SK-N-SH (cell line): ENCODE measurements at regions not wholly inside any gene's neighbourhood (a gene's known extent, or its start where the extent isn't known, plus 50 kb on each side); places are given as distances from the start of the nearest gene placed in this dataset.

Source experiments
- CTCF ChIA-PET: fragments of 300-600, 350-600 bp; formaldehyde crosslinking; extraction: SDS; loops from one replicate; lab custom pipeline; 2021; lab: Yijun Ruan, JAX
- POLR2A ChIA-PET: fragments of 350-600 bp; sonication (Branson Sonifier 250); formaldehyde crosslinking; extraction: SDS; loops from one replicate; lab custom pipeline; 2020; ENCODE audit warnings: antibody characterized with exemption, inconsistent platforms; lab: Yijun Ruan, JAX
- DNase-seq: peaks from one replicate; pipeline ENCODE4 v3.0.0; 2012
- H2AFZ ChIP-seq: fragments of 200-600 bp; sonication (generic); 2 replicates; pipeline ENCODE4 v1.8.1; 2016; ENCODE audit warnings: antibody characterized with exemption, mild to moderate bottlenecking, low read depth
- H3F3A ChIP-seq: fragments of 200-600 bp; sonication (generic); replicated peaks from 2 replicates; pipeline ENCODE3; 2016; ENCODE audit warnings: antibody characterized with exemption, mild to moderate bottlenecking; ENCODE audit not compliant: insufficient read depth
- H3K27ac ChIP-seq, 2 experiments: fragments of 200-500 bp in 1 of 2; fragments of 200-600 bp in 1 of 2; sonication (Bioruptor generic) in 1 of 2; sonication (generic), shearing (Covaris generic) in 1 of 2; 2 replicates each; pipeline versions ENCODE4 v1.5.1 to v1.6.1; 2014 to 2016; ENCODE audit warnings: low read depth in 2 of 2, inconsistent platforms in 1 of 2, low read length in 1 of 2, mild to moderate bottlenecking in 1 of 2, mixed read lengths in 1 of 2
- H3K27me3 ChIP-seq: fragments of 200-600 bp; sonication (generic), shearing (Covaris generic); 2 replicates; pipeline ENCODE4 v1.6.1; 2016; ENCODE audit warnings: mixed run types; ENCODE audit not compliant: insufficient read depth
- H3K36me3 ChIP-seq, 2 experiments: fragments of 200-500 bp in 1 of 2; fragments of 200-600 bp in 1 of 2; sonication (Bioruptor generic) in 1 of 2; sonication (generic) in 1 of 2; replicated peaks in 1 of 2; 2 replicates each; pipeline versions ENCODE3 to v1.5.1; 2014 to 2016; ENCODE audit warnings: low read length in 1 of 2, mild to moderate bottlenecking in 1 of 2; ENCODE audit not compliant: insufficient read depth in 2 of 2, control insufficient read depth in 1 of 2
- H3K4me1 ChIP-seq, 2 experiments: fragments of 200-500 bp in 1 of 2; fragments of 200-600 bp in 1 of 2; sonication (Bioruptor generic) in 1 of 2; sonication (generic), shearing (Covaris generic) in 1 of 2; 2 replicates each; pipeline versions ENCODE4 v1.5.1 to v1.6.1; 2014 to 2016; ENCODE audit warnings: low read depth in 1 of 2, low read length in 1 of 2, mixed run types in 1 of 2; ENCODE audit not compliant: insufficient read depth in 2 of 2, control insufficient read depth in 1 of 2
- H3K4me2 ChIP-seq: fragments of 200-600 bp; sonication (generic), shearing (Covaris generic); 2 replicates; pipeline ENCODE4 v1.6.1; 2017; ENCODE audit warnings: mixed run types
- H3K4me3 ChIP-seq, 2 experiments: fragments of 200-500 bp in 1 of 2; fragments of 200-600 bp in 1 of 2; sonication (Bioruptor generic) in 1 of 2; sonication (generic), shearing (Covaris generic) in 1 of 2; 2 replicates each; pipeline versions ENCODE4 v1.5.1 to v1.8.1; 2014 to 2016; ENCODE audit warnings: low read depth in 2 of 2, inconsistent platforms in 1 of 2, low read length in 1 of 2, mild to moderate bottlenecking in 1 of 2, mixed read lengths in 1 of 2, moderate library complexity in 1 of 2
- H3K79me2 ChIP-seq: fragments of 200-600 bp; sonication (generic); 2 replicates; pipeline ENCODE4 v1.8.1; 2017; ENCODE audit warnings: mild to moderate bottlenecking; ENCODE audit not compliant: insufficient read depth
- H3K9ac ChIP-seq: fragments of 200-600 bp; sonication (generic); 2 replicates; pipeline ENCODE4 v1.6.1; 2017; ENCODE audit warnings: mixed run types
- H3K9me2 ChIP-seq: fragments of 200-600 bp; sonication (generic); 2 replicates; pipeline ENCODE4 v1.6.1; 2017; ENCODE audit warnings: mixed run types
- H3K9me3 ChIP-seq: fragments of 200-600 bp; sonication (generic); 2 replicates; pipeline ENCODE4 v1.6.1; 2017; ENCODE audit warnings: mixed run types, mild to moderate bottlenecking, moderate library complexity
- H4K20me1 ChIP-seq: fragments of 200-600 bp; sonication (generic); 2 replicates; pipeline ENCODE4 v1.6.1; 2017; ENCODE audit warnings: mild to moderate bottlenecking, mixed run types; ENCODE audit not compliant: insufficient read depth
- ELF1 ChIP-seq: IDR thresholded peaks from 2 replicates; pipeline ENCODE4 v1.4.0; 2012
- EP300 ChIP-seq, 2 experiments: IDR thresholded peaks; 2 replicates each; pipeline versions ENCODE4 v1.4.0 to v1.6.1; 2012; ENCODE audit warnings: borderline replicate concordance in 1 of 2, low read depth in 1 of 2, low read length in 1 of 2
- EZH2phosphoT487 ChIP-seq: fragments of 200-600 bp; sonication (generic); IDR thresholded peaks from 2 replicates; pipeline ENCODE4 v1.6.1; 2017; ENCODE audit warnings: low read depth, mixed run types, mild to moderate bottlenecking, antibody characterized with exemption, moderate library complexity, borderline replicate concordance
- FOSL2 ChIP-seq: IDR thresholded peaks from 2 replicates; pipeline ENCODE4 v1.4.0; 2012; ENCODE audit warnings: low read depth, mild to moderate bottlenecking, moderate library complexity, borderline replicate concordance
- FOXJ3 ChIP-seq: sonication (generic); formaldehyde crosslinking; IDR thresholded peaks from 2 replicates; pipeline ENCODE4 v1.5.1; 2020; ENCODE audit warnings: mild to moderate bottlenecking, missing genetic modification reagents
- FOXM1 ChIP-seq: IDR thresholded peaks from 2 replicates; pipeline ENCODE4 v1.4.0; 2012; ENCODE audit warnings: low read depth, mild to moderate bottlenecking
- GABPA ChIP-seq: IDR thresholded peaks from 2 replicates; pipeline ENCODE4 v1.4.0; 2012; ENCODE audit warnings: low read depth, mild to moderate bottlenecking
- GATA2 ChIP-seq: sonication (generic); formaldehyde crosslinking; IDR thresholded peaks from 2 replicates; pipeline ENCODE4 v1.5.0; 2020; ENCODE audit warnings: mild to moderate bottlenecking, missing genetic modification reagents
- MXI1 ChIP-seq: IDR thresholded peaks from 2 replicates; pipeline ENCODE4 v1.6.1; 2012; ENCODE audit warnings: mild to moderate bottlenecking, low read depth, low read length, improper control_type of control experiment
- RXRA ChIP-seq: IDR thresholded peaks from 2 replicates; pipeline ENCODE4 v1.4.0; 2012; ENCODE audit warnings: low read depth, mild to moderate bottlenecking, borderline replicate concordance
- SIN3A ChIP-seq: IDR thresholded peaks from 2 replicates; pipeline ENCODE4 v1.6.1; 2012; ENCODE audit warnings: low read depth, mild to moderate bottlenecking, low read length, moderate library complexity, borderline replicate concordance
- TCF12 ChIP-seq: IDR thresholded peaks from 2 replicates; pipeline ENCODE4 v1.4.0; 2012
- TEAD4 ChIP-seq: IDR thresholded peaks from 2 replicates; pipeline ENCODE4 v1.4.0; 2012; ENCODE audit warnings: mild to moderate bottlenecking, borderline replicate concordance; ENCODE audit not compliant: insufficient read depth
- WGBS: methylation state at CpG from one replicate; pipeline ENCODE4 v1.1.6; 2017; ENCODE audit warnings: low lambda C conversion rate; 5-methylcytosine and 5-hydroxymethylcytosine counted together

DNA sequence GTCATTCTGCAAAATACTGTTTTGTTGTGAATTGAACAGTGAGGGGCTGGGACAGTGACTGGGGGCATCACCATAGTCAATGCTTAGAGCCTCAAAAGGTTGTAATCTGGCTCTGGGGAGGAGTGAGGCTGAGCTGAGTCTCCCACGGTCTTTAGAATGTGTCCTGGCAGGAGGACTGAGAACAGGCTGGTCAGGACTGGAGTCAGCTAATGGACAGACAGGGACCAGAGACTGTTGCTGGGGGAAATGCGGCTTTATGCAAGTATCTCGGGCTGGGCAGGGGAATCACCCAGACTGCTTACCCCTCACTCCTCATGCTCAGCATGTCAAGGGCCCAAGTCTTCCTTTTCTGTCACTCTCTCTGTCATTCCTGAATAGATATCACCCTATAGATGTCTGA lies 346.5 kb downstream of the TYW1 start:
- H3K4me2 ChIP-seq: no peak overlapping the region
- no peak for DNase-seq
- H3K27ac ChIP-seq: peak overlapping the region in 1 of 2 experiments; percentile 40; a peak in 1 of 4 replicates
- H3K4me1 ChIP-seq: peaks cover 0 to 9% of the 10 kb centered on the region in 2 experiments; a peak in 1 of 4 replicates
- TF ChIP-seq SIN3A: no peak
- no peak for TF ChIP-seq TCF12
- no peak for TF ChIP-seq FOSL2
- TF ChIP-seq EZH2phosphoT487: no peak
- TF ChIP-seq RXRA: no peak
- no peak for TF ChIP-seq TEAD4
- no peak for TF ChIP-seq GATA2 (CRISPR knock-in tag)
- no peak for TF ChIP-seq FOXJ3 (CRISPR knock-in tag)
- TF ChIP-seq FOXM1: no peak
- TF ChIP-seq ELF1: no peak
- TF ChIP-seq MXI1: no peak
- H3K4me3 ChIP-seq: no peak overlapping the region
- H3K36me3 ChIP-seq: no peaks in the 10 kb centered on the region
- no peaks in the 10 kb centered on the region for H3K27me3 ChIP-seq
- no peak overlapping the region for H2AFZ ChIP-seq
- H3K9ac ChIP-seq: no peak overlapping the region
- H4K20me1 ChIP-seq: no peaks in the 10 kb centered on the region
- H3K9me2 ChIP-seq: no peaks in the 10 kb centered on the region
- no peaks in the 10 kb centered on the region for H3F3A ChIP-seq
- ChIA-PET CTCF (no interaction called here), POLR2A (no interaction called here)
- 87% methylated on average over 3 of the region's 3 CpGs for WGBS
- peaks cover 4% of the 10 kb centered on the region; the same call in 1 of the 2 replicates for H3K9me3 ChIP-seq
- H3K79me2 ChIP-seq: no peaks in the 10 kb centered on the region

DNA sequence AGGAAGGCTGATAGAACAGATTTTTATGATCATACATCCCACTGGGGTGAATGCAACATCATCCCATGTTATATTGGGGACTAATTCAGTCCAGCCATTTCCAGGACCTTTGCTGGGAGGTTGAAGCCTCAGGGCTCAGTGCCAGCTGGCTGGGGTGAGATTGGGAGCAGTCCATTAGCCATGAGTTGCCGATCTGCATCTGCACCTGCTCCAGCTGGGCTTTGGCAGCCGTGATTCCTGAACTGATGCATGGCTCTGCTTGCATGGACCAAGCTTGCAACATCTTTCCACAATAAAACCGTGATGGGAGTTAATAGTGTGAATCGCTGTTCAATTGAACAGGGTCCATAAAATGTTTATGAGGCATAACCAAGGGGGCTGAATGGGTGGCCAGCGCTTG lies 346.9 kb downstream of the TYW1 start:
- no peak overlapping the region for H3K4me3 ChIP-seq
- no peaks in the 10 kb centered on the region for H3K27me3 ChIP-seq
- ChIA-PET POLR2A (no interaction called here), CTCF (no interaction called here)
- no peaks in the 10 kb centered on the region for H3K79me2 ChIP-seq
- H3K9ac ChIP-seq: no peak overlapping the region
- no peaks in the 10 kb centered on the region for H3K9me2 ChIP-seq
- no peak overlapping the region for H3K4me2 ChIP-seq
- H3F3A ChIP-seq: no peaks in the 10 kb centered on the region
- TF ChIP-seq EP300 (IDR thresholded peaks at IDR 0.05; ENCODE audit: borderline replicate concordance in 1 of 2, low read depth in 1 of 2, low read length in 1 of 2) (peak in 1 of 2 experiments; percentile 51; a peak in 1 of 4 replicates), GABPA (no peak), GATA2 (CRISPR knock-in tag) (peak; percentile 45)
- 38% methylated on average over 5 of the region's 5 CpGs for WGBS
- DNase-seq: peak; percentile 67
- H3K9me3 ChIP-seq: peaks cover 4% of the 10 kb centered on the region; the same call in 1 of the 2 replicates
- no peaks in the 10 kb centered on the region for H4K20me1 ChIP-seq
- peaks cover 0 to 9% of the 10 kb centered on the region in 2 experiments; a peak in 1 of 4 replicates for H3K4me1 ChIP-seq
- H2AFZ ChIP-seq: no peak overlapping the region
- no peaks in the 10 kb centered on the region for H3K36me3 ChIP-seq
- peak overlapping the region in 1 of 2 experiments; percentile 40; a peak in 1 of 4 replicates for H3K27ac ChIP-seq
